ENCODE measurements at regions not wholly inside any gene's neighbourhood (a gene's known extent, or its start where the extent isn't known, plus 50 kb on each side); places are given as distances from the start of the nearest gene placed in this dataset.

DNA sequence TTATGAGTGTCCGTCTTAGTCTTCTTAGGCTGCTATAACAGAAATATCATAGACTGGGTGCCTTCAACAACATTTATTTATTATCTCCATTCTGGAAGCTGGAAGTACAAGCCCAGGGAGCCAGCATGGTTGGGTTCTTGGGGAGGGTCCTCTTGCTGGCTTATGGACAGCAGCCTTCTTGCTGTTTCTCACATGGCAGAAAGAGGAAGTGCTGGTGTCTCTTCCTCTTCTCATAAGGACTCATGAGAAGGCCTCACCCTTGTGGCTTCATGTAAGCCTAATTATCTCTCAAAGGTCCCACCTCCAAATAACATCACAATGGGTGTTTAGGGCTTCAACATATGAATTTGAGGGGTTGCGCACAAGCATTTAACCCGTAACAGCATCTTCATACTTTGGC, 207.0 kb upstream of the COX10 start:
- TF ChIP-seq POLR2A (IDR thresholded peaks at IDR 0.05; ENCODE audit: low read depth): no peak
- TF ChIP-seq CTCF (IDR thresholded peaks at IDR 0.05): no peak
- no peak for TF ChIP-seq POLR2AphosphoS5 (IDR thresholded peaks at IDR 0.05)

Measured in esophagus muscularis mucosa (tissue), 3 donors.